Activated T-cell treated with anti-CD3 and anti-CD28 coated beads, Interleukin-2, amount 50 U/mL, for 4 hours (primary cell): ENCODE measurements at regions not wholly inside any gene's neighbourhood (a gene's known extent, or its start where the extent isn't known, plus 50 kb on each side); places are given as distances from the start of the nearest gene placed in this dataset.

Source experiments
- ATAC-seq, 2 donors: fragments of 200-7000 bp; cut with Tn5 transposase; one replicate each; pipeline ENCODE4 v1.10.0; 2021
- DNase-seq: peaks from one replicate; pipeline ENCODE4 v3.0.0-alpha.2; 2020
- H3K27me3 Mint-ChIP-seq: one replicate; pipeline ENCODE4 v1.8.0; 2021; ENCODE audit warnings: low read depth, mixed read lengths
- H3K36me3 Mint-ChIP-seq: one replicate; pipeline ENCODE4 v1.8.0; 2022; ENCODE audit warnings: mixed read lengths; ENCODE audit not compliant: insufficient read depth
- H3K4me1 Mint-ChIP-seq: one replicate; pipeline ENCODE4 v1.8.0; 2021; ENCODE audit warnings: low read depth, mixed read lengths
- H3K4me3 Mint-ChIP-seq: one replicate; pipeline ENCODE4 v1.8.0; 2021; ENCODE audit warnings: mild to moderate bottlenecking, moderate library complexity, mixed read lengths
- H3K9me3 Mint-ChIP-seq: one replicate; pipeline ENCODE4 v1.8.0; 2021; ENCODE audit warnings: mixed read lengths

- Mint-ChIP-seq H3K9me3 (peaks cover 8% of the 10 kb centered on the region), H3K4me1 (no peaks in the 10 kb centered on the region), H3K36me3 (no peaks in the 10 kb centered on the region), H3K4me3 (no peak overlapping the region), H3K27me3 (no peaks in the 10 kb centered on the region)
- ATAC-seq (no peak), DNase-seq (no peak)
Observed at GRCh38 chr3:118298133-118298532, 736.5 kb downstream of the IGSF11 start.

- DNase-seq (no peak), ATAC-seq (no peak)
- Mint-ChIP-seq H3K4me1 (no peaks in the 10 kb centered on the region), H3K36me3 (no peaks in the 10 kb centered on the region), H3K4me3 (no peak overlapping the region), H3K27me3 (no peaks in the 10 kb centered on the region), H3K9me3 (peaks cover 7% of the 10 kb centered on the region)
Observed at GRCh38 chr3:118304557-118304956, 730.1 kb downstream of the IGSF11 start.

DNA sequence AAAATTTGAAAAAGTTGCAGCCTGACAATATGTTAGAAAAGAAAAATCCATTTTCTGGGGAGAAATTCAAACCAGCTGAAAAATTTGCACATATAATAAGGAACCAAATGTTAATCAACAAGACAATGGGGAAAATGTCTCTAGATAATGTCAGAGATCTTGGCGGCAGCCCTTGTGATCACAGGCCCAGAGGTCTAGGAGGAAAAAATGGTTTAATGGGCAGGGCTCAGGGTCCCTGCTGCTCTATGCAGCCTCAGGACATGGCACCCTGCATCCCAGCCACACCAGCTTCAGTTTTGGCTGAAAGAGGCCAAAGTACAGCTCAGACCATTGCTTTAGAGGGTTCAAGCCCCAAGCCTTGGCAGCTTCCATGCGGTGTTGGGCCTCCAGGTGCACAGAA lies 701.9 kb downstream of the IGSF11 start:
- ATAC-seq = no peak
- H3K9me3 Mint-ChIP-seq = peaks cover 33% of the 10 kb centered on the region
- H3K4me3 Mint-ChIP-seq = no peak overlapping the region
- H3K36me3 Mint-ChIP-seq = no peaks in the 10 kb centered on the region
- H3K4me1 Mint-ChIP-seq = no peaks in the 10 kb centered on the region
- no peaks in the 10 kb centered on the region for H3K27me3 Mint-ChIP-seq
- no peak for DNase-seq

GRCh38 chr3:118337649-118338048 lies 697.0 kb downstream of the IGSF11 start:
- no peak overlapping the region for H3K4me3 Mint-ChIP-seq
- no peak for DNase-seq
- no peaks in the 10 kb centered on the region for H3K4me1 Mint-ChIP-seq
- no peaks in the 10 kb centered on the region for H3K36me3 Mint-ChIP-seq
- no peaks in the 10 kb centered on the region for H3K27me3 Mint-ChIP-seq
- H3K9me3 Mint-ChIP-seq = peaks cover 12% of the 10 kb centered on the region
- ATAC-seq = no peak

- no peaks in the 10 kb centered on the region for H3K4me1 Mint-ChIP-seq
- no peaks in the 10 kb centered on the region for H3K27me3 Mint-ChIP-seq
- no peak overlapping the region for H3K4me3 Mint-ChIP-seq
- peaks cover 10% of the 10 kb centered on the region for H3K9me3 Mint-ChIP-seq
- DNase-seq = no peak
- no peaks in the 10 kb centered on the region for H3K36me3 Mint-ChIP-seq
- no peak for ATAC-seq
Observed at GRCh38 chr3:118347396-118348168, 687.1 kb downstream of the IGSF11 start.

DNA sequence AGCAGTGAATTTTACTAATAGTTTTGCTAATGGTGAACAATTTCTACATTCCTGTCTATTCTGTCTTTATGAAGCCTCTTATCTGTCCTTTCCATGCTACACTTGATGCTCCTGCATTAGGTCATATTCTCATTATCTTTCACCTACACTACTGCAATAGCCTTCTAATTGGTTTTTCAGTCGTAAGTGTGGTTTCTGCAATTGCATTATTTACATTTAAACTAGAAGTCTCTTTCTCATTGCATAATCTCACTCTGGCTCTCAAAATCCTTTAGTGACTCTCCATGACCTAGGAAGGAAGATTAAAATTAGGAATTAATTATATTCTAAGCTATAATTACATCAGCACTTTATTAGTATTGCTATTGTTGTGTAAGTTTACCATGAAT lies 686.5 kb downstream of the IGSF11 start:
- Mint-ChIP-seq H3K4me1 (no peaks in the 10 kb centered on the region), H3K9me3 (peaks cover 15% of the 10 kb centered on the region), H3K4me3 (no peak overlapping the region), H3K27me3 (no peaks in the 10 kb centered on the region), H3K36me3 (no peaks in the 10 kb centered on the region)
- ATAC-seq (no peak), DNase-seq (no peak)

DNA sequence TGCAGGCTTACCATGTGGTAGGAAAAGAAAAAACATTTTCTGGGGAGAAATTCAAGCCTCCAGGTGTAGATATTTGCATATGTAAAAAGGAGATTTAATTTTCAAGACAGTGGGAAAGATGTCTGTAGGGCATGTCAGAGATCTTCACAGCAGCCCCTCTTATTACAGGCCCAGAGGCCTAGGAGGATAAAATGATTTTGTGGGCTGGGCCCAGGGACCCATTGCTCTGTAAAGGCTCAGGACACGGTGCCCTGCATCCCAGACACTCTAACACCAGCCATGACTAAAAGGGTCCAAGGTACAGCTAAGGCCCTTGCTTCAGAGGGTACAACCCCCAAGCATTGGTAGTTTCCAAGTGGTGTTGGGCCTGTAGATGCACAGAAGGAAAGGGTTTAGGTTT lies 680.1 kb downstream of the IGSF11 start:
- no peak for DNase-seq
- no peaks in the 10 kb centered on the region for H3K36me3 Mint-ChIP-seq
- no peak overlapping the region for H3K4me3 Mint-ChIP-seq
- no peaks in the 10 kb centered on the region for H3K4me1 Mint-ChIP-seq
- ATAC-seq = no peak
- H3K27me3 Mint-ChIP-seq = no peaks in the 10 kb centered on the region
- H3K9me3 Mint-ChIP-seq = peaks cover 47% of the 10 kb centered on the region

- H3K27me3 Mint-ChIP-seq = no peaks in the 10 kb centered on the region
- H3K36me3 Mint-ChIP-seq = no peaks in the 10 kb centered on the region
- H3K4me1 Mint-ChIP-seq = no peaks in the 10 kb centered on the region
- no peak overlapping the region for H3K4me3 Mint-ChIP-seq
- H3K9me3 Mint-ChIP-seq = peaks cover 24% of the 10 kb centered on the region
- ATAC-seq = no peak
- DNase-seq = no peak
Observed at GRCh38 chr3:118369892-118370491, 664.7 kb downstream of the IGSF11 start.

DNA sequence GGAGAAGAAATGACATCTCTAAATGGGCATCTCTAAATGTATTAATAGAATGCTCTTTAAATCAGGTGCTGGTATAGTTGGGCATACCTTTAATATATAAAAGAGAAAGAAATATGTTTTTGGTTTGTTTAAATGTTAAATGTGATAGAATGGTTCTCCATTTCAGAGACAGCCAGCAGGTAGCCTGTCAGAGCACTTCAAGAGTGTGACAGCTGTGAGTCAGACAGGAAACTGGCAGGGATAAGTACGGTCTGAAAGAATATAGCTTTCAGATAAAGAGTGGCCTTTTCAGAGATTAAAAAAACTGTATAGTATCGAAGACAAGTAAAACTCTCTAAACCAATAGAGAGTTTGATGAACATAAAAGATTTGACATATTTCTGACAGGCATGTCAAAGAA lies 654.1 kb downstream of the IGSF11 start:
- no peak overlapping the region for H3K4me3 Mint-ChIP-seq
- no peaks in the 10 kb centered on the region for H3K4me1 Mint-ChIP-seq
- ATAC-seq (no peak), DNase-seq (no peak)
- H3K36me3 Mint-ChIP-seq = no peaks in the 10 kb centered on the region
- H3K9me3 Mint-ChIP-seq = no peaks in the 10 kb centered on the region
- H3K27me3 Mint-ChIP-seq = no peaks in the 10 kb centered on the region

DNA sequence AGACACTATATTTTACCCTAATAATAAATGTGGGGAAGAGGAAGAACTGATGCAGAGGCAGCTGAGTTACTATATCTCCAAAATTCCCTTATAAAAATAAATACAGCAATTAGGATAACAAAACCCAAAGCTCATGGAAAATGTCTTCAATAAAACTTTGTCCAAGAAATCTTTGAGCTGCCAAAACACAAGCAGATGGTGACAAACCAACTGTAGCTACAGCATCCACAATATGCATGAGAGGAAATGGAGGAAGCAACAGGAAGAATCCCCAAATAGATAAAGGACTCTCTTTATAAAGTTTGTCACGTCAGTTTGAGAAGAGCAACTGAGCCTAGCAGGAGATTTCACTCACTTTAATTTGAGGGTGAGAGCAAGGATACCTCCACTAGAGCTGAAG lies 638.2 kb downstream of the IGSF11 start:
- ATAC-seq = no peak
- no peaks in the 10 kb centered on the region for H3K9me3 Mint-ChIP-seq
- H3K27me3 Mint-ChIP-seq = no peaks in the 10 kb centered on the region
- H3K4me3 Mint-ChIP-seq = no peak overlapping the region
- H3K36me3 Mint-ChIP-seq = no peaks in the 10 kb centered on the region
- no peak for DNase-seq
- H3K4me1 Mint-ChIP-seq = no peaks in the 10 kb centered on the region

DNA sequence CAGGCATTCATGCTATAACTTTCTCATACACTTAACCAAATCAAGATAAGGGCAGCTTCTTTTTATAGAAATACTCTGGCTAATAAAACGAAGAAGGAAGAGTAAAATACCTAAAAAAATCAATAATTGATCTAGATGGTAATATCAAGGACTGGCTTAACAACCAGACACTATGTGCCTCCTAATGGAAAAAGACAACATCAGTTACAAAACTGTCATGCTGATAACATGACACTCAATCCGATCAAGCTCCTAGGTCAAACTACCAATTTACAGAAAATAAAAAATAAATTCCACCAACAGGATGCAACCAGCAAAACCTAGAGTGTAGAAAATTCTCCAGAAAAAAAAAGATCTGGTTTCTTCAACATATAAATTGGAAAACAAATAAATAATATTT lies 634.6 kb downstream of the IGSF11 start:
- Mint-ChIP-seq H3K9me3 (peaks cover 3% of the 10 kb centered on the region), H3K4me1 (no peaks in the 10 kb centered on the region), H3K4me3 (no peak overlapping the region), H3K36me3 (no peaks in the 10 kb centered on the region), H3K27me3 (no peaks in the 10 kb centered on the region)
- ATAC-seq (no peak), DNase-seq (no peak)

DNA sequence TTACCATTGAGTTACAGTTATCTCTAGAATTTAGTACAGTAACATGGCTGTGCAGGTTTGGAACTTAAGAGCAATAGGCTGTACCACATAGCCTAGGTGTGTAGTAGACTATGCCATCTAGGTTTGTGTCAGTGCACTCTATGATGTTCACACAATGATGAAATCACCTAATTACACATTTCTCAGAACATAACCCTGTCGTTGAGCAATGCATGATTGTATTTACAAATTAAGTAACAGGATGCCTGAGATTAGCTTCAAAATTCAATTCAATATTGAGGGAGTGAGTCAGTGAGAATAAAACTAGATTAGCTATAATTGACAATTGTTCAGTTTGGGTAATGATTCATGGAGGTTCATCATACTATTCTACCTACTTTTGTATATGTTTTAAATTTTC lies 633.8 kb downstream of the IGSF11 start:
- Mint-ChIP-seq H3K4me1 (no peaks in the 10 kb centered on the region), H3K27me3 (no peaks in the 10 kb centered on the region), H3K4me3 (no peak overlapping the region), H3K36me3 (no peaks in the 10 kb centered on the region), H3K9me3 (peaks cover 3% of the 10 kb centered on the region)
- no peak for DNase-seq
- no peak for ATAC-seq

DNA sequence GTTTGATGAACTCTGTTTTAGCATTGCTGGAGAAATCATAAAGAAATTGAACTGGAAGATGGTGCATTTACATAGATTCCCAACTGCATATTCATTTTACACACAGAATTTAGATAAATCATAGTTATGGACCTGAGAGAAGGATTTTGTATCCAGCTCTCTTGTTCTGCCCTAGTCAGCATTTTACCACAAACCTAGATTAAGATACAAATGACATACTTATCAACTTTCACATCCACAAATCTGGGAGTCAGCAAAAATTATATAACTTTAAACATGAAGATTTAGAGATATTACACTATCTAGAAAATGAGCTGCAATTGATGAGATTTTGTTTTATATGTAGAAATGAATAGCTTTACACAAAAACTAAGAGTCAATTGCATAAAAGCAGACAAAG lies 632.8 kb downstream of the IGSF11 start:
- Mint-ChIP-seq H3K4me3 (no peak overlapping the region), H3K9me3 (peaks cover 8% of the 10 kb centered on the region), H3K27me3 (no peaks in the 10 kb centered on the region), H3K4me1 (no peaks in the 10 kb centered on the region), H3K36me3 (no peaks in the 10 kb centered on the region)
- ATAC-seq (no peak), DNase-seq (no peak)

- H3K4me3 Mint-ChIP-seq = no peak overlapping the region
- H3K36me3 Mint-ChIP-seq = no peaks in the 10 kb centered on the region
- ATAC-seq (no peak), DNase-seq (no peak)
- no peaks in the 10 kb centered on the region for H3K27me3 Mint-ChIP-seq
- H3K4me1 Mint-ChIP-seq = no peaks in the 10 kb centered on the region
- H3K9me3 Mint-ChIP-seq = peaks cover 8% of the 10 kb centered on the region
Observed at GRCh38 chr3:118402971-118403370, 631.7 kb downstream of the IGSF11 start.

DNA sequence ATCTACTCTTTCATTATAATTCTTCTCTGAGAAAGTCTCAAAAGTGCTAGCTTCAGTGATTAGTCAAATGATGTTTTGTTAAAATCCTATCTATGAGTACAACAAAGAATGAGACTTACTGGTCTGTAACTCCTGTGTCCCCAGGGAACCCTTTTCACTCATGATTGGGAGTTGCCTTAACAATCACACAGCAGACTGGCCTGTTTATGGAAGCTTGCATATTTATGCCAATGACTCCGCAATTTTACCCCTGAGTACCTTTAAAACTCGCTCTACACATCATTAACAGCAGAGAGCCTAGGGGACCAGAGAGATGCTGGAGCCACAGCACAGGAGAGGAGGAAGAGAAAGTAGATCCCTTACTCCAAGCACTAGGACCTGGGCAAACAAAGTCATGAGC lies 628.1 kb downstream of the IGSF11 start:
- DNase-seq = no peak
- Mint-ChIP-seq H3K36me3 (no peaks in the 10 kb centered on the region), H3K9me3 (peaks cover 8% of the 10 kb centered on the region), H3K27me3 (no peaks in the 10 kb centered on the region), H3K4me1 (no peaks in the 10 kb centered on the region), H3K4me3 (no peak overlapping the region)
- ATAC-seq = no peak
